ENCODE measurements at regions not wholly inside any gene's neighbourhood (a gene's known extent, or its start where the extent isn't known, plus 50 kb on each side); places are given as distances from the start of the nearest gene placed in this dataset.
"Not testable (repeated sequence)": the region's sequence is repeated elsewhere in the genome, so short reads cannot be mapped to it uniquely, and the experiment has no call there.

DNA sequence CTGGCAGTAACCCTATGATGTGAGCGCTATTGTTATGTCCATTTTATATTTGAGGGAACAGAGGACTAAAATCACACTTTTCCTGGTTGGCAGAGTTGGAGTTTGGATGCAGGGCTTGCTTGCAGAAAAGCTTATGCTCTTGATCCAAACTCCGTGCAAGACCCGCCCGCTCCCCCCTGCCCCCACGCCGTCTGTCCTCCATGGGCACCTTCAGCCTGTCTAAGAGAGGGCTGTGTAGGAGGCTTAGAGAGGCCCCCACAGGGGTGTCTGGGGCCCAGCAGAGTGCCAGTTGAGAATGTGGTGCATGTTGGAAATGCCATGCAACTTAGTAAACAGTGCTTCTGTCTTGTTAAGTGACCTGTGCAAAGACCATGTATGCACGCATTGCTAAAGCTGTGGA lies 170.5 kb upstream of the NPY start:
- no peaks in the 10 kb centered on the region for H3K9me3 Mint-ChIP-seq (ENCODE audit: unreplicated experiment)
- H3K4me1 Mint-ChIP-seq (ENCODE audit: unreplicated experiment): no peaks in the 10 kb centered on the region
- H3K27ac Mint-ChIP-seq (ENCODE audit: unreplicated experiment): no peak overlapping the region
- no peak for DNase-seq (ENCODE audit: low spot score)
- H3K36me3 Mint-ChIP-seq (ENCODE audit: low read depth, unreplicated experiment): no peaks in the 10 kb centered on the region
- H3K4me3 Mint-ChIP-seq (ENCODE audit: unreplicated experiment): no peak overlapping the region
- TF ChIP-seq, protein P1, sequence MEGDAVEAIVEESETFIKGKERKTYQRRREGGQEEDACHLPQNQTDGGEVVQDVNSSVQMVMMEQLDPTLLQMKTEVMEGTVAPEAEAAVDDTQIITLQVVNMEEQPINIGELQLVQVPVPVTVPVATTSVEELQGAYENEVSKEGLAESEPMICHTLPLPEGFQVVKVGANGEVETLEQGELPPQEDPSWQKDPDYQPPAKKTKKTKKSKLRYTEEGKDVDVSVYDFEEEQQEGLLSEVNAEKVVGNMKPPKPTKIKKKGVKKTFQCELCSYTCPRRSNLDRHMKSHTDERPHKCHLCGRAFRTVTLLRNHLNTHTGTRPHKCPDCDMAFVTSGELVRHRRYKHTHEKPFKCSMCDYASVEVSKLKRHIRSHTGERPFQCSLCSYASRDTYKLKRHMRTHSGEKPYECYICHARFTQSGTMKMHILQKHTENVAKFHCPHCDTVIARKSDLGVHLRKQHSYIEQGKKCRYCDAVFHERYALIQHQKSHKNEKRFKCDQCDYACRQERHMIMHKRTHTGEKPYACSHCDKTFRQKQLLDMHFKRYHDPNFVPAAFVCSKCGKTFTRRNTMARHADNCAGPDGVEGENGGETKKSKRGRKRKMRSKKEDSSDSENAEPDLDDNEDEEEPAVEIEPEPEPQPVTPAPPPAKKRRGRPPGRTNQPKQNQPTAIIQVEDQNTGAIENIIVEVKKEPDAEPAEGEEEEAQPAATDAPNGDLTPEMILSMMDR (IDR thresholded peaks at IDR 0.05; ENCODE audit: unreplicated experiment): no peak
- no peaks in the 10 kb centered on the region for H3K27me3 Mint-ChIP-seq (ENCODE audit: unreplicated experiment)

GRCh38 chr7:24115661-24116060 lies 168.3 kb upstream of the NPY start:
- H3K9me3 Mint-ChIP-seq (ENCODE audit: unreplicated experiment): no peaks in the 10 kb centered on the region
- no peak for DNase-seq (ENCODE audit: low spot score)
- H3K27ac Mint-ChIP-seq (ENCODE audit: unreplicated experiment): no peak overlapping the region
- H3K36me3 Mint-ChIP-seq (ENCODE audit: low read depth, unreplicated experiment): no peaks in the 10 kb centered on the region
- H3K4me3 Mint-ChIP-seq (ENCODE audit: unreplicated experiment): no peak overlapping the region
- no peaks in the 10 kb centered on the region for H3K4me1 Mint-ChIP-seq (ENCODE audit: unreplicated experiment)
- H3K27me3 Mint-ChIP-seq (ENCODE audit: unreplicated experiment): peaks cover 3% of the 10 kb centered on the region
- TF ChIP-seq, protein P1 (IDR thresholded peaks at IDR 0.05; ENCODE audit: unreplicated experiment): no peak

DNA sequence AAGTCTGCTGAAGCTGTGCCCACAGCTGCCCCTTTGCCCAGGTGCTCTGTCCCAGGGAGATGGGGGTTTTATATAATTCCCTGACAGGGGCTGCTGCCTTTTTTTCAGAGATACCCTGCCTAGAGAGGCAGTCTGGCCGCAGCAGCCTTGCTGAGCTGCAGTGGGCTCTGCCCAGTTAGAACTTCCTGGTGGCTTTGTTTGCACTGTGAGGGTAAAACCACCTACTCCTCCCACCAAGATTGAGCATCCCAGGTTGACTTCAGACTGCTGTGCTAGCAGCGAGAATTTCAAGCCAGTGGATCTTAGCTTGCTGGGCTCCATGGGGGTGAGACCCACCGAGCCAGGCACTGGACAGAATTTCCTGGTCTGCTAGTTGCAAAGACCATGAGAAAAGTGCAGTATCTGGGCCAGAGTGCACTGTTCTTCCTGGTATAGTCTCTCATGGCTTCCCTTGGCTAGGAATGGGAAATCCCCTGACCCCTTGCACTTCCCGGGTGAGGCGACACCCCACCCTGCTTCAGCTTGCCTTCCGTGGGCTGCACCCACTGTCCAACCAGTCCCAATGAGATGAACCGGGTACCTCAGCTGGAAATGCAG lies 166.0 kb upstream of the NPY start:
- H3K36me3 Mint-ChIP-seq (ENCODE audit: low read depth, unreplicated experiment); H3K9me3 Mint-ChIP-seq (ENCODE audit: unreplicated experiment); DNase-seq (ENCODE audit: low spot score); H3K27ac Mint-ChIP-seq (ENCODE audit: unreplicated experiment); H3K4me1 Mint-ChIP-seq (ENCODE audit: unreplicated experiment); H3K27me3 Mint-ChIP-seq (ENCODE audit: unreplicated experiment); H3K4me3 Mint-ChIP-seq (ENCODE audit: unreplicated experiment): not testable (repeated sequence)

DNA sequence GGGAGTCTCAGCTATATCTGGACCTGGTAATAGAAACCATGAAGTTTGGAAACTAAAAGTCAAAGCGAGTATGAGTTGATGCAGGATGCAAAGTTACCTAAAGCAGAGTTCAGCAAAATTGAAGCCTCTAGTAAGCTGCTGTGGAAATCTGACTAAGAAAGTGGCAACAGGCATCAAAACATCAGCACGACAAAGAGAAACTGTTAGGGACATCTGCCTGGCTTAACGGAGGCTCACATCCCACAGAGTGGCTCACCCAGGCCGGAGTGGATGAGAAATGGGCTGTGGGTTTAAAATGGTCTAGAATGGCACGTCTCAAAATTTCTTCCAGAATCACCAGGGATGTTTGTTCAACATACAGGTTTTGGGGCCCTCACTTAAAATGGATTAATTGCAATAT lies 164.1 kb upstream of the NPY start:
- no peaks in the 10 kb centered on the region for H3K36me3 Mint-ChIP-seq (ENCODE audit: low read depth, unreplicated experiment)
- H3K4me1 Mint-ChIP-seq (ENCODE audit: unreplicated experiment): no peaks in the 10 kb centered on the region
- H3K9me3 Mint-ChIP-seq (ENCODE audit: unreplicated experiment): no peaks in the 10 kb centered on the region
- no peak overlapping the region for H3K27ac Mint-ChIP-seq (ENCODE audit: unreplicated experiment)
- H3K27me3 Mint-ChIP-seq (ENCODE audit: unreplicated experiment): peaks cover 3% of the 10 kb centered on the region
- DNase-seq (ENCODE audit: low spot score): no peak
- H3K4me3 Mint-ChIP-seq (ENCODE audit: unreplicated experiment): no peak overlapping the region
- TF ChIP-seq, protein P1 (IDR thresholded peaks at IDR 0.05; ENCODE audit: unreplicated experiment): no peak

- Mint-ChIP-seq H3K4me3 (ENCODE audit: unreplicated experiment) (no peak overlapping the region), H3K27me3 (ENCODE audit: unreplicated experiment) (peaks cover 3% of the 10 kb centered on the region)
Observed at GRCh38 chr7:24123076-24123475, 160.9 kb upstream of the NPY start.

More at GRCh38 chr7:24123076-24123475, 160.9 kb upstream of the NPY start:
- Mint-ChIP-seq H3K4me1 (ENCODE audit: unreplicated experiment) (no peaks in the 10 kb centered on the region), H3K9me3 (ENCODE audit: unreplicated experiment) (no peaks in the 10 kb centered on the region), H3K36me3 (ENCODE audit: low read depth, unreplicated experiment) (no peaks in the 10 kb centered on the region), H3K27ac (ENCODE audit: unreplicated experiment) (no peak overlapping the region)
- no peak for DNase-seq (ENCODE audit: low spot score)
- TF ChIP-seq, protein P1 (IDR thresholded peaks at IDR 0.05; ENCODE audit: unreplicated experiment): no peak
